ENCODE measurements at regions not wholly inside any gene's neighbourhood (a gene's known extent, or its start where the extent isn't known, plus 50 kb on each side); places are given as distances from the start of the nearest gene placed in this dataset.
A peak's percentile ranks its signal among the peaks of the same experiment; 100 is the strongest.

GRCh38 chr9:99365233-99365980 lies 143.3 kb downstream of the SEC61B start:
- no peak for TF ChIP-seq CTCF (IDR thresholded peaks at IDR 0.05; ENCODE audit: borderline replicate concordance, control extremely low read depth, extremely low read depth, insufficient read depth, missing control alignments)
- DNase-seq (ENCODE audit: low spot score), result no peak
- in situ Hi-C loops (cut with MboI; ENCODE audit: low sequenced_read_pairs, unreplicated experiment), result no loop called here

- no peak for TF ChIP-seq CTCF (IDR thresholded peaks at IDR 0.05; ENCODE audit: borderline replicate concordance, control extremely low read depth, extremely low read depth, insufficient read depth, missing control alignments)
- no peak for DNase-seq (ENCODE audit: low spot score)
- in situ Hi-C loops (cut with MboI; ENCODE audit: low sequenced_read_pairs, unreplicated experiment), result no loop called here
Observed at GRCh38 chr9:99366183-99366582, 144.1 kb downstream of the SEC61B start.

- TF ChIP-seq CTCF (IDR thresholded peaks at IDR 0.05; ENCODE audit: borderline replicate concordance, control extremely low read depth, extremely low read depth, insufficient read depth, missing control alignments), result no peak
- DNase-seq (ENCODE audit: low spot score), result no peak
- in situ Hi-C loops (cut with MboI; ENCODE audit: low sequenced_read_pairs, unreplicated experiment), result no loop called here
Observed at GRCh38 chr9:99366621-99367020, 144.5 kb downstream of the SEC61B start.

- DNase-seq (ENCODE audit: low spot score), result peak; percentile 78
- in situ Hi-C loops (cut with MboI; ENCODE audit: low sequenced_read_pairs, unreplicated experiment), result no loop called here
- no peak for TF ChIP-seq CTCF (IDR thresholded peaks at IDR 0.05; ENCODE audit: borderline replicate concordance, control extremely low read depth, extremely low read depth, insufficient read depth, missing control alignments)
Observed at GRCh38 chr9:99368341-99369326, 146.6 kb downstream of the SEC61B start.

GRCh38 chr9:99369327-99369722 lies 147.2 kb downstream of the SEC61B start:
- TF ChIP-seq CTCF (IDR thresholded peaks at IDR 0.05; ENCODE audit: borderline replicate concordance, control extremely low read depth, extremely low read depth, insufficient read depth, missing control alignments), result no peak
- no peak for DNase-seq (ENCODE audit: low spot score)
- in situ Hi-C loops (cut with MboI; ENCODE audit: low sequenced_read_pairs, unreplicated experiment), result no loop called here

DNA sequence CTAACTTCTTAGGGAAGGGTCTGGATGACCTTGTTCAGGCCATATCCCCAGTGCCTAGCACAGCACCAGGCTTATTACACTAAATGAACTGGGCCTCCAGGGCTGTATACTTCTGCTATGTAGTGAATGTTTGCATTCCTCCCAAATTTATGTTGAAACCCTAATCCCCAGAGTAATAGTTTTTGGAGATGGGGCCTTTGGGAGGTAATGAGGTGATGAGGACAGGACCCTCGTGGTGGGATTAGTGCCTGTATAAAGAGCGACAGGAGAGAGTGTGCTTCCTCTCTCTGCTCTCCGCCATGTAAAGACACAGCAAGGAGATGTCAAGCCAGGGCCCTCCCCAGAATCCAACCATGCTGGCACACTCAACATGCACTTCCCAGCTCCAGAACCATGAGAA lies 148.3 kb downstream of the SEC61B start:
- no peak for TF ChIP-seq CTCF (IDR thresholded peaks at IDR 0.05; ENCODE audit: borderline replicate concordance, control extremely low read depth, extremely low read depth, insufficient read depth, missing control alignments)
- in situ Hi-C loops (cut with MboI; ENCODE audit: low sequenced_read_pairs, unreplicated experiment), result no loop called here

More for the DNA sequence above, 148.3 kb downstream of the SEC61B start:
- DNase-seq (ENCODE audit: low spot score), result no peak

All from GM13976 (cell line).